ENCODE measurements at regions not wholly inside any gene's neighbourhood (a gene's known extent, or its start where the extent isn't known, plus 50 kb on each side); places are given as distances from the start of the nearest gene placed in this dataset.

DNA sequence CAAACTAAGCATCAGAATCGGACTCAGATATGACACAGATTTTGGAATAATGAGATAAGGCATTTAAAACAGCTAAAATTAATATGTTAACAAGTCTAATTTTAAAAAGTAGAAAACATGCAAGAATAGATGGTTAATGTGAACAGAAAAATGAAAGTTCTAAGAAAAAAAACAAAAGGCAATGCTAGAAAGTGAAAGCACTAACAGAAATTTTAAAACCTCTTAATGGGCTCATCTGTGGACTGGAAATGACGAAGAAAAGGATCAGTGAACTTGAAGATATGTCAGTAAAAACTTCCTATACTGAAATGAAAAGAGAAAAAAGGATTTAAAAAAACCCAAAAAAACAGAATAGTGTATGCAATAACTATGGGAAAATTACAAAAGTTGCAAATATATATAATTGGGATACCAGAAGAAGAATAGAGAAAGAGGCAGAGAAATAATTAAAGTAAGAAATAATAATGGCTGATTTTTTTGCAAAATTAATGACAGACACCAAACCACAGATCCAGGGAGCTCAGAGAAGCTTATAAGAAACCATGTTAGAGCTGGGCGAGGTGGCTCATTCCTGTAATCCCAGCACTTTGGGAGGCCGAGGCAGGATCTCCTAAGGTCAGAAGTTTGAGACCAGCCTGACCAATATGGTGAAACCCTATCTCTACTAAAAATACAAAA, 61.7 kb upstream of the KIF13A start:
- Mint-ChIP-seq H3K4me1 (no peaks in the 10 kb centered on the region), H3K4me3 (no peak overlapping the region), H3K36me3 (no peaks in the 10 kb centered on the region), H3K27ac (no peak overlapping the region), H3K9me3 (no peaks in the 10 kb centered on the region), H3K27me3 (ENCODE audit: low read depth in 2 of 2) (no peaks in the 10 kb centered on the region)
- TF ChIP-seq, protein P1, sequence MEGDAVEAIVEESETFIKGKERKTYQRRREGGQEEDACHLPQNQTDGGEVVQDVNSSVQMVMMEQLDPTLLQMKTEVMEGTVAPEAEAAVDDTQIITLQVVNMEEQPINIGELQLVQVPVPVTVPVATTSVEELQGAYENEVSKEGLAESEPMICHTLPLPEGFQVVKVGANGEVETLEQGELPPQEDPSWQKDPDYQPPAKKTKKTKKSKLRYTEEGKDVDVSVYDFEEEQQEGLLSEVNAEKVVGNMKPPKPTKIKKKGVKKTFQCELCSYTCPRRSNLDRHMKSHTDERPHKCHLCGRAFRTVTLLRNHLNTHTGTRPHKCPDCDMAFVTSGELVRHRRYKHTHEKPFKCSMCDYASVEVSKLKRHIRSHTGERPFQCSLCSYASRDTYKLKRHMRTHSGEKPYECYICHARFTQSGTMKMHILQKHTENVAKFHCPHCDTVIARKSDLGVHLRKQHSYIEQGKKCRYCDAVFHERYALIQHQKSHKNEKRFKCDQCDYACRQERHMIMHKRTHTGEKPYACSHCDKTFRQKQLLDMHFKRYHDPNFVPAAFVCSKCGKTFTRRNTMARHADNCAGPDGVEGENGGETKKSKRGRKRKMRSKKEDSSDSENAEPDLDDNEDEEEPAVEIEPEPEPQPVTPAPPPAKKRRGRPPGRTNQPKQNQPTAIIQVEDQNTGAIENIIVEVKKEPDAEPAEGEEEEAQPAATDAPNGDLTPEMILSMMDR (IDR thresholded peaks at IDR 0.05) = no peak
- intact Hi-C loops (cut with micrococcal nuclease) = no loop called here
- ATAC-seq = no peak
- H3K9me3 ChIP-seq (ENCODE audit: control insufficient read depth, insufficient read depth, low read length) = no peaks in the 10 kb centered on the region
- H3K27me3 ChIP-seq (ENCODE audit: control insufficient read depth, insufficient read depth, low read length) = no peaks in the 10 kb centered on the region
- H3K27ac ChIP-seq (ENCODE audit: low read length) = no peak overlapping the region
- no peaks in the 10 kb centered on the region for H3K36me3 ChIP-seq (ENCODE audit: control insufficient read depth, insufficient read depth, low read length)
- H3K4me1 ChIP-seq (ENCODE audit: control insufficient read depth, insufficient read depth, low read length) = no peaks in the 10 kb centered on the region
- H3K4me3 ChIP-seq (ENCODE audit: low read length) = no peak overlapping the region
- WGBS (ENCODE audit: insufficient coverage) = 87% methylated on average over 2 of the region's 4 CpGs
- no peak for DNase-seq

DNA sequence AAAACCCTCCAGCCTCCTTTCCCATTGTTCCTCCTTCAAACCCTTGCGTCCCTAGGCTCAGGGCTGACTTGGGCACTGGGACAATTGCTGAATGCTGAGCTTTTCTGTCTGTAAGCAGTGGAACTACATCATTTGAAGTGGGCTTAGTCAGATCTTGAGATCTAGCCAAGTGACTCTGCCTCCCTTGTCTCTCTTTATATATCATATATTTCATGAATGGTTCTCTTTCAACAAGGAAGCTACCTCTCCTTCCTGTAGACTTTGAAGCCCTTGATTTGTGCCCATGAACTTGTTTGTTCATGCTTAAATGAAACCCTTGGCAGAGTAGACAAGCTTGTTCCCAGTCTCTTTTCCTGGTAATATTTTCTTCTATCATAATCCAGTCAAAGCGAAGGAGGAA, 60.0 kb upstream of the KIF13A start:
- Mint-ChIP-seq H3K27ac (no peak overlapping the region), H3K9me3 (no peaks in the 10 kb centered on the region), H3K4me3 (no peak overlapping the region), H3K4me1 (no peaks in the 10 kb centered on the region), H3K36me3 (no peaks in the 10 kb centered on the region), H3K27me3 (ENCODE audit: low read depth in 2 of 2) (no peaks in the 10 kb centered on the region)
- DNase-seq (no peak), ATAC-seq (no peak)
- Histone ChIP-seq H3K36me3 (ENCODE audit: control insufficient read depth, insufficient read depth, low read length) (no peaks in the 10 kb centered on the region), H3K9me3 (ENCODE audit: control insufficient read depth, insufficient read depth, low read length) (no peaks in the 10 kb centered on the region), H3K4me3 (ENCODE audit: low read length) (no peak overlapping the region), H3K27ac (ENCODE audit: low read length) (no peak overlapping the region), H3K4me1 (ENCODE audit: control insufficient read depth, insufficient read depth, low read length) (no peaks in the 10 kb centered on the region), H3K27me3 (ENCODE audit: control insufficient read depth, insufficient read depth, low read length) (no peaks in the 10 kb centered on the region)
- TF ChIP-seq, protein P1 (IDR thresholded peaks at IDR 0.05) = no peak
- intact Hi-C loops (cut with micrococcal nuclease) = no loop called here
- 92% methylated on average over 1 of the region's 2 CpGs for WGBS (ENCODE audit: insufficient coverage)

DNA sequence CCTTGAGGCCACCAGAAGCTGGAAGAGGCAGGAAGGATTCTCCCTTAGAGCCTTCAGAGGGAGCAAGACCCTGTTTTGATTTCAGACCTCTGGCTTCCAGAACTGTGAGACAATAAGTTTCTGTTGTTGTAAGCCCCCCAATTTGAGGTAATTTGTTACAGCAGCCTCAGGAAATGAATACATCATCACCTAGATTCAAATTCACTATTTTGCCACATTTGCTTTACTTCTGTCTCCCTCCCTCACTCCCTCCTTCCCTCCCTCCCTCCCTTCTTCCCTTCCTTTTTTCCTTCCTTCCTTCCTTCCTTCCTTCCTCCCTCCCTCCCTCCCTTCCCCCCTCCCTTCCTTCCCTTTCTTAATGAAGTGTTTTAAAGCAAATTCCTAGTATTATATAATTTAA, 58.1 kb upstream of the KIF13A start:
- Histone ChIP-seq H3K4me3 (ENCODE audit: low read length) (no peak overlapping the region), H3K27me3 (ENCODE audit: control insufficient read depth, insufficient read depth, low read length) (no peaks in the 10 kb centered on the region), H3K27ac (ENCODE audit: low read length) (no peak overlapping the region), H3K36me3 (ENCODE audit: control insufficient read depth, insufficient read depth, low read length) (no peaks in the 10 kb centered on the region), H3K9me3 (ENCODE audit: control insufficient read depth, insufficient read depth, low read length) (no peaks in the 10 kb centered on the region), H3K4me1 (ENCODE audit: control insufficient read depth, insufficient read depth, low read length) (no peaks in the 10 kb centered on the region)
- intact Hi-C loops (cut with micrococcal nuclease) = no loop called here
- H3K4me1 Mint-ChIP-seq = no peaks in the 10 kb centered on the region
- DNase-seq = no peak
- TF ChIP-seq, protein P1 (IDR thresholded peaks at IDR 0.05) = no peak
- H3K9me3 Mint-ChIP-seq = no peaks in the 10 kb centered on the region
- H3K36me3 Mint-ChIP-seq = no peaks in the 10 kb centered on the region
- ATAC-seq = no peak
- no peaks in the 10 kb centered on the region for H3K27me3 Mint-ChIP-seq (ENCODE audit: low read depth in 2 of 2)
- H3K27ac Mint-ChIP-seq = no peak overlapping the region
- H3K4me3 Mint-ChIP-seq = no peak overlapping the region

DNA sequence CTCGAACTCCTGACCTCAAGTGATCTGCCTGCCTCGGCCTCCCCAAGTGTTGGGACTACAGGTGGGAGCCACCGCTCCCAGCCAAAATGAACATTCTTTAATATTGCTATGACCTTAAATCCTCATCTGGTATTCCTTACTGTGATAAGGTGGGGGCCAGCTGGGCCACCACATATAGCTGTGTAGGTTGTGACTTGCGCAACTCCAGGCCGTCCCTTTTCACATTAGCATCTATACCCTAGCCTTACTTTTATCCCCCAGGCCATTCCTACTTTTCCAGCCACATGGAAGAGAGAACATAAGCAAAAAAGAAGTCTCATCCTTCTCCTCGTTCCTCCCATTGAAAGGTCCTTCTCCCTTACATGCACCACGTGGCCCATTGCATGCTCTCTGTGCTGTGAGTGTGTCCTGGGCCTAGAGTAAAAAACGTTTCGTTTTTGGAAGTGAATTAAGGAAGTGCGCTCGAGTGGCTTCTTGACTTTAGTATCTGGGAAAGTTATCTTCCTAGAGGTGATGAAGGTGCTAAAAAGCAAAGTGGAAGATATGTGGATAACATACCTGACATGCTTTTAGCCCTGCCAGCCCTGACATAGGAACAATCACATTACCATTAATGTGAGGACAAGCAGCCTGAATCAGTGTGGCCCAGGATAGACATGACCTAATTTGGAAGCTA, 56.8 kb upstream of the KIF13A start:
- ATAC-seq = no peak
- H3K4me3 Mint-ChIP-seq = no peak overlapping the region
- H3K9me3 ChIP-seq (ENCODE audit: control insufficient read depth, insufficient read depth, low read length) = no peaks in the 10 kb centered on the region
- no peaks in the 10 kb centered on the region for H3K36me3 ChIP-seq (ENCODE audit: control insufficient read depth, insufficient read depth, low read length)
- no peaks in the 10 kb centered on the region for H3K4me1 ChIP-seq (ENCODE audit: control insufficient read depth, insufficient read depth, low read length)
- H3K27ac ChIP-seq (ENCODE audit: low read length) = no peak overlapping the region
- H3K4me3 ChIP-seq (ENCODE audit: low read length) = no peak overlapping the region
- no peaks in the 10 kb centered on the region for H3K36me3 Mint-ChIP-seq
- WGBS (ENCODE audit: insufficient coverage) = 81% methylated on average over 10 of the region's 11 CpGs
- no peaks in the 10 kb centered on the region for H3K27me3 Mint-ChIP-seq (ENCODE audit: low read depth in 2 of 2)
- DNase-seq = no peak
- TF ChIP-seq, protein P1 (IDR thresholded peaks at IDR 0.05) = no peak
- no peaks in the 10 kb centered on the region for H3K4me1 Mint-ChIP-seq
- H3K27ac Mint-ChIP-seq = no peak overlapping the region
- intact Hi-C loops (cut with micrococcal nuclease) = no loop called here
- no peaks in the 10 kb centered on the region for H3K27me3 ChIP-seq (ENCODE audit: control insufficient read depth, insufficient read depth, low read length)
- no peaks in the 10 kb centered on the region for H3K9me3 Mint-ChIP-seq

Measured in natural killer cell (primary cell).